CD1c-positive myeloid dendritic cell (primary cell): ENCODE measurements at regions not wholly inside any gene's neighbourhood (a gene's known extent, or its start where the extent isn't known, plus 50 kb on each side); places are given as distances from the start of the nearest gene placed in this dataset.
"Not testable (repeated sequence)": the region's sequence is repeated elsewhere in the genome, so short reads cannot be mapped to it uniquely, and the experiment has no call there.

ENCODE experiments used
- DNase-seq: peaks from one replicate; pipeline ENCODE4 v3.0.0-alpha.2; 2016; ENCODE audit errors: extremely low spot score

DNA sequence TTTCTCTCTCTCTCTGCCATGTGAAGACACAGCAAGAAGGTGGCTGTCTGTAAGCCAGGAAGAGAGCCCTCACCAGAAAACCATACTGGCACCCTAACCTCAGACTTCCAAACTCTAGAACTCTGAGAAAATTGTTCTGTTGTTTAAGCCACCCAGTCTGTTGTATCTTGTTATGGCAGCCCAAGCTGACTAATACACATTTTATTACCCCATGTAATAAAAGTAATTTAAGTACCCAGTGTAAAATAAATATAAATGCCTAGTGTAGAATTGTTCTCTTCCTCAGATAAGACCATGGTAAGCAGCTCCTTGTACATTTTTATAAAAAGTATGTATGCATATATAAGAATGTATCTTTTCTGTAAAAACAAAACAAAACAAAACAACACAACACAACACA, 119.7 kb downstream of the DTL start:
- DNase-seq, result no peak

DNA sequence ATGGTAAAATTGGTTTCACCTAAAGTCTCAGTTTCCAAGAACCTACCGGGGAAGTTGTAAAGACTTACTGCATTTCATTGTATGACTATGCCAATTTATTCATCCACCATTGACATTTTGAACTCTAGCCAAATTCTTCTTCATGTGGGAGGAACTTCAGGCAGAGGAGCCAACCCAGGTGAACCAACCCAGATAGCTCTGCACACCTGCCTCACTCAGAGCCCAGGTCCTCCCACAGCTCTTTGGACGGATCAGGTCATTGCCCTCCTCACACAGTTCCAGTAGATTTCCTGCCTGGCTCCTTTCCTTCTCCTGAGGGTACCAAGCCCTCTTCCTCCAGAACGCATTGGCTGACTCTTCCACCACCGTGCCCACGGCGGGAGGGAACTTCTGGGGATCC, 121.7 kb downstream of the DTL start:
- DNase-seq, result no peak

DNA sequence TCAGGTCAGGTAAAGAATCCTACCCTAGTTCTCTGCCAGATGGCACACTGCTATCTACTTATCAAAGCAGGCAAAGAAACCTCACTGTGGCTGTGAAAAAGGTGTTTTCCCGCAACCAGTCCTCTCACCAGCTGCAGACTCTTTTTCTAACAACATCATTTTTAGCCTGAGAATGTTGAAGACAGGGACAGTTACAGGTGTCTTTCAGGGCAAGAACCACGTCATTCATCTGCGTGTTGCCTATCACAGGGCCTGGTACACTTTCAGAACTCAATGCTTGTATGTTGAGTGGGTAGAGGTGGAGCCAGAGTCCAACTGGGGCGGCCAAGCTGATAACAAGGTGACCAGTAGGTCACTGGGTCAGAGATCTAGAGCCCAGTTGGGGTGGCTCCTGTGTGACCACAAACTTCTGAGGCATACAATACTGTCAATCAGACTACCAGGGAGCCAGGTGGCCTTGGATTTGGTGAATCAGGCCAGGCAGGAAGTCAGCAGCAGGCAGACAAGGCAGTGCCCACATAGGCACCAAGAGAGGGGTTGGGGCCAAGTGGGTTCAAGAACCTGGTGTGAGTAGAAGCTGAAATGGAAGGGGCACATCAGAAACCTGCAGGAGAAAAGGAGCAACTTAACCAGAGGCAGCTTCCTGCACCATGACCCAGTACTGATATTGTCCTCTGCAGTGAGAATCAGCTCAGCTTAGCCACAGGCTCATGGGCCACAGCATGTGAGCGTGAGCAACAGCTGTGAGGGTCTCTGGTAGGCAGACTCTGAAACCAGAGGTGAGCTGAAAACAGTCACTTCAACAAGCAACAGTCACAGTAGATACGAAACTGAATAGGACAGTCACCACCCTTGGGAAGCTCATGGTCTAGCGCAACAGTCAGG, 123.6 kb downstream of the DTL start:
- no peak for DNase-seq

DNA sequence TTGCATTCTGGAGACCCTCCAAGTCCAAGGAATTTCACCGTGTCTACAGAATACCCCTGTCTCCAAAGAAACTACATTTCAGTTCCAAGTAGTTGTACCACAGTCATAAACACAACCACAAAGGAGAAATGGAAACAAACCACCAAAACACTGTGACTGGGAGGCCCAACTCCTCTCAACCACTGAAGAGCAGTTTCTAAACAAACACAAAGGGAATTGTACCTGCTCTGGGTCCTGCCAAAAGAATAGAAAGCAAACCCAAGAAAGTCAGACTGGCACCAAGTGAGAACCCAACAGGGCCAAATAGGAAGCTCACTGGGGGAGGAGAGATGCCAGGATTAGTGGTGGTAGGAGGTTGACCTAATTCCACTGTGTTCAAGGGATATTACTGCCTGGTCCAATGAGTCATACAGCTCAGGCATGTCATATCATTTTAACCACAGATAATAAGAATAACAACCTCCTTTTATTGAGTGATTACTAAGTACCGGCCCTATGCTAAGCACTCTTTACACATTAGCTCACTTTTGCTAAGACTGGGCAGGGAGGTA, 123.9 kb upstream of the PPP2R5A start:
- no peak for DNase-seq

DNA sequence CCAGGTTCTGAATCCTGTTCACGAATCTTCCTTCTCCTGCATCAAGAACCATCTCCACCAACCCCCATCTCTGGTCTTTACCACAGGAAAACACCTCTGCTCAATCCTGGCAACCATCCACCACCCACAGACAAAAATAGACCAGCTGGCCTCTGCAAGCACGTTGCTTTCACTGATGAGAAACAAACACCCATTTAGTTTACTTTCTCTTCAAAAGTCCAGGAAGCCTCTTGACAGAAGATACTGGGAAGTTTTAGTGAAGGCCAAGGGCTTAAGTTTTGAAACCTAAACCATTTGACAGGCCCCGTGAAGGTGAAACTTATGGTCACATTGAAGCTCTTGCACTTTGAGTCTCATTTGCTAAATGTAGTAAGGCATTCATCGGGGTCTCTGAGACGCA, 122.6 kb upstream of the PPP2R5A start:
- no peak for DNase-seq

DNA sequence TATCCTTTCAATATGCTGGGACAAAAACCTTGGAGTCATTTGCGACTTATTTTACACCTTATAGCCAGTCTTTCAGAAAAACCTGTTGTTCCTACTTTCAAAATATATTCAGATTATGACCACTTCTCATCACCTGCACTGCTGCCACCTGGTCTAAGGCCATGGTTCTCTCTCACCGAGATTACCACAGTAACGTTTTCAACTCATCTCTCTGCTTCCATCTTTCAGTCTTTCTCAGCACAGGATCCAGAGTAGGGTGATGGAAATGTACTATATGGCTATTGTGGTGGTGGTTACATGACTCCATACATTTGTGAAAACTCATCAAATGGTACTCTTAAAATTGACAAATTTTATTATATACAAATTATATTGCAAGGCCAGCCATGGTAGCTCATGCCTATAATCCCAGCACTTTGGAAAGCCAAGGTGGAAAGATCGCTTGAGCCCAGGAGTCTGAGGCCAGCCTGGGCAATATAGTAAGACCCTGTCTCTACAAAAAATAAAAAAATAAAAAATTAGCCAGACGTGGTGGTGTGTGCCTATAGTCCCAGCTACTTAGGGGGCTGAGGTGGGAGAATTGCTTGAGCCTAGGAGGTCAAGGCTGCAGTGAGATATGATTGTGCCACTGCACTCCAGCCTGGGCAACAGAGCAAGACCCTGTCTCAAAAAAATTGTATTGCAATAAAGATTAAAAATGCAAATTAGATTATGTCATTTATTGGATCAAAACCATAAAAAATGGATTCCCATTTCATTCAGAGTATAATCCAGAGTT, 120.9 kb upstream of the PPP2R5A start:
- no peak for DNase-seq

DNA sequence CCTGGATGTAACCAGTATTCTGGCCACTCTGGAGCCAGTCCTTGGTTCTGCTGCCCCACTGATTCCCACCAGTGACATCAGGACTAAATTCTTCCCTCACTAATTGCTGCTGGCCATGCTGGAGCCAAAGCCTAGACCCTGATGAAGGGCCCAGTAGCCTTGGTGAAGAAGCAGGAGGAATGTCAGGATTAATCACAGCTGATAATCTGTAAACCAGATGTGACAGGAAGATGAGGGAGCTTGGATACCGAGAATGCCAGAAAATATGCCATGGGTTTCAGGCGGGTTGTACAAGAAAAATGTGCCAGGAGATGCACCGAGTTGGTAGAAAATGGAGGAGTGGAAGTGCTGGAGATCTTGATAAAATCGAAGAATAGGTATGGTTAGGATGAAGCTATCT, 119.0 kb upstream of the PPP2R5A start:
- no peak for DNase-seq

DNA sequence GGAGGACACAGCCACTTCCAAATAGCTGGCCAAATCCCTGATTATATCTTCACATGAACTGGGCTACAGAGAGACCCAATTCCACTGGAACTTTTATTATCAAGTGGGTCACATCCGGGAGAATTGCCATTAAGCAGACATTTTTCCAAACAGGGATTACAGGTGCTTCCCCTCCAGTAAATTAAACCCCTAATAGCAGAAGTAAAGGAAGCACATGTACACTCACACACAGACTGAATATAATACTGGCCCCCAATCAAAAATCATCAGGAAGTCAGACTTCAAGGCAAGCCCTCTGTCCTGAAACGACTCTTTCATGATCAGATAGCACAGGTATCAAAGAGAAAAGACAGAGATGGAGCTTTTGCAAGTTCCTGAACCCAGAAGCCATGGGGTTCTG, 118.6 kb upstream of the PPP2R5A start:
- no peak for DNase-seq

DNA sequence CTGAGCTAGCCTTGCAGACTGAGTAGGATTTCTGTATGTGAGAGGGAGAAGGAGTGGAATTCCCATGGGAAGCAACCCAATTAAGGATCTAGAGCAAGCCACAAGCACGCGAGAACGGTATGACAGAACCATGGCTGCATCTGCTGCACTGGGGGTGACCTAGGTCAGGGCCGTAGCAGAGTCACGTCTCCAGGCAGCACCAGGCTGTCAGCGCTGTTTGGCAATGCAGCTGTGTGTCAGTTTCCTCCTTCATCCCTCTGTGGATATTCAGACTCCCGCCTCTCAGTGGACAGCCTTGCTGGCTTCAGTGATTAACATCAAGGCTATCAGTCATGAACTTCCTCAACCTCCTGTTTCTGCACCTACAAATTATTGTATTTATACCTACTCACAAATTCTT, 118.1 kb upstream of the PPP2R5A start:
- DNase-seq, result no peak

DNA sequence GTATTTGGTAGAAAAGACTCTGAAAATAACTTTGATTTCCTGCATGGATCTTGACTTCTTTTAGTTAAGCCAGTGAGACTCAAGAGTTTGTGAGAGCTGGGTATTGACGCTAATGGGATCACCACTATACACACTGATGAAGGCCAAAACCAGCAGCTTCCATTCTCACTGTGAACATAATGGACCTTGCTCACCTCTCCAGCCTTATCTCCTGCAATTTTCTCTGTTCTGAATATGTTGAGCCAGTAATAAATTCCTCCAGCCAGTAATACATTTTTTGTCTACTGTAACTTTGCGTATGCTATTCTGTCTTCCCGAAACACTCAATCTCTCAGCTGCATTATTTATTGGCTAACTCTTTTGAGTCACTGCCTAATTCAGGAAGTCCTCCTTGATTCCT, 111.6 kb upstream of the PPP2R5A start:
- DNase-seq, result no peak

DNA sequence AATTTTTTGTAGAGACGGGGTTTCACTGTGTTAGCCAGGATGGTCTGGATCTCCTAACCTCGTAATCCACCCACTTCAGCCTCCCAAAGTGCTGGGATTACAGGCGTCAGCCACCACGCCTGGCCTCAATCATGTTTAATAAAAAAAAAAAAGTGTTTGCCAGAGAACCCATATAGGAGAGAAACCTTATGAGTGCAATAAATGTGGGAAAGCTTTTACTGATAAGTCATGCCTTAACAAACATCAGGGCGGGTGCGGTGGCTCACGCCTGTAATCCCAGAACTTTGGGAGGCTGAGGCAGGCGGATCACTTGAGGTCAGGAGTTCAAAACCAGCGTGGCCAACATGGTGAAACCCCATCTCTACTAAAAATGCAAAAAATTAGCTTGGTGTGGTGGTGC, 110.9 kb upstream of the PPP2R5A start:
- not testable (repeated sequence) for DNase-seq

DNA sequence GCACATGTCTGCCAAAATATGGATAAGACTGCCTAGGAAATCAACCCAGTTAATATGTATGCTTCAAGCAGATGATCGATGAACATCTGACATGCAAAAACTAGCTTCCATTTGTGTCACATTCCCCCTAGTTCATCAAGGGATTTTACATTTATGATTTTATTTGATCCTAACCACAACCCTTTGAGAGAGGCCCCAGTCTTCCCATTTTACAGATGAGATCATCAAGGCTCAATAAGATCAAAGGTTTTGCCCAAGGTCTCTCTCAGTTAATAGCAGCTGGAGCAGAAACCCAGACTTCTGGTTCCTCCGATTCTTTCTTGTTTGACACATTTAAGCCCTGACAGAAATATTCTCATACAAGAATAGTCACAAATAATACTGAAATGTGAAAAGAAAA, 107.7 kb upstream of the PPP2R5A start:
- DNase-seq, result no peak

DNA sequence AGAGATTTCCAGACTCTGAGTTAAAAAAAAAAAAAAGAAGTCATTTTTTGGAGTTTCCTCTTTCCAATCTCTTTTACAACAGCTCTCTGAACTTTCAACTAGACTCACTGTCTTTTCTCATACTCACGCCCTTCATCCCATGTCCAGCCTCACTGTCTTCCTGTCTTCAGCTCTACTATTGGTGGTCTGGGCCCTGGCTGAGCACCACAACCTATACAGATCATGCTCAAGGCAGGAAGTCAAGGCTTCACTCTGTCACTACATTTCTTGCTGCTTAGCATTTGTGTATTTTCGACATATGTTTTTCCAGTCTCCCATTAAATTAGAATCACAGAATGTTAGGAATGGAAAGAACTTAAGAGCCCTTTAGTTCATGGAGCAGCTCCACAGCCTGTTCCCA, 106.4 kb upstream of the PPP2R5A start:
- no peak for DNase-seq

DNA sequence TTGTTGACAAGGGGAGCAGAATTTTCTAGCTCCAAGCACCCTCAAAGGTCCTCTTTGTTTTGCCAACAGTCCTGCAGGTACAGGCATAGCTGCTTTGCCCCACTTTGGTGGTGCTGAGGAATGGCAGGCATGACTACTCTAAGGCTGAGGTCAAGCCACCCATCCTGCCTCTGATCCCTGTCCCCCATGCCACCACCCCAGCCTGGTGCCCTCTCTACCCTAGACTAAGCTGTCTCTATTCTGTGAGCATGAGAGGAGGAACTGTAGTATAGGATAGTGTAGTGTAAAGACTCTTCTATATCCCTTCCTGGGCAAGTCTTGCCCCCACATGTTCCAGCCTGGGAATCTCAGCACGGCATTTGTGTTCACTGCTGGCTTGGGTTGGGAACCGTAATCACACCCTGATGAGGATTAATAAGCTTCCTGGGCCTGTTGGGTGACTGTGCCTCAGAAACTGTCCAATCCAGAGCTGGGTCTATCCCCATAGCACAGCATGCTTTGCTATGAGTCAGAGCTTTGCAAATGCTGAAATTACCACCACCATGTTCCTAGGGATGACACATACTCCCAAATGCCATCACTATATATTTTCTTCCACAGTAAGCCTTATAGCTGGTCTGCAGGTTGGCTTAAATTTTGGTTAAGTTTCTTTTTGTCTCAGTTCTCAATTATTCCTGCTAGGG, 105.7 kb upstream of the PPP2R5A start:
- no peak for DNase-seq

DNA sequence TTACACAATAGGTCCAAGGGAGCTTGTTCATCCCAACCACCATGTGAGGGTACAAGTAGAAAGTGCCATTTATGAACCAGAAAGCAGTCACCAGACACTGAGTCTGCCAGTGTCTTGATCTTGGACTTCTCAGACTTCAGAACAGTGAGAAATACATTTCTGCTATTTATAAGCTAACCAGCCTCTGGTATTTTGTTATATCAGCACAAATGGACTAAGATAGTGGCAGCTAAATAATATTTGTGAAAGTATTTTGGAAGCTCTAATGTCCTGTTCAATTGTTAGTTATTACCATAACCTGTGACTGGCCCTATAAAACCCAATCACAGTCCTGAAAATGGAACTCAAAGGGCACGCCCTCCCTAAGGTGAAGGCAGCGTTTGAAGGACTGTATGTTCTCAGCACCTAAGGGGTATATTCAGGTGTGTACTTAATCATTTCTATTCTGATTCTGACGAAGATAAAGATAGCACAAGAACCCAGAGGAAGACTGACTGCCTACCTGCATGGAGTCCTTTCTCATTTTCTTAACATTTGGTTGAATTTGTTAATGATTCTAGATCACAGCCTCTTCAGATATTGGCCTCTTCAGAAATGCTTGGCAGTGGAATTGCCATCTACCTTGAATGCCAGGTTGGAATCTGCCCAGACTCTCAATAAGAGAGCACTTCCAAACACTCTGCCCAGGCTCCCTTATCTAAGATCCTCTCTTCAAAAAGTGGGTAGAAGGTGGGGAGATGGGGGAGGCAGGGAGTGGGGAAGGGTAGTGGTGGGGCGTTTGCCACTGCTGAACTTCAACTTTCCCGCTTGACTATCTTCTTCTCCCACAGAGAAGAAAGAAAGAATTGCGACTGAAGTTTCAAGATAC, 104.0 kb upstream of the PPP2R5A start:
- DNase-seq, result no peak

DNA sequence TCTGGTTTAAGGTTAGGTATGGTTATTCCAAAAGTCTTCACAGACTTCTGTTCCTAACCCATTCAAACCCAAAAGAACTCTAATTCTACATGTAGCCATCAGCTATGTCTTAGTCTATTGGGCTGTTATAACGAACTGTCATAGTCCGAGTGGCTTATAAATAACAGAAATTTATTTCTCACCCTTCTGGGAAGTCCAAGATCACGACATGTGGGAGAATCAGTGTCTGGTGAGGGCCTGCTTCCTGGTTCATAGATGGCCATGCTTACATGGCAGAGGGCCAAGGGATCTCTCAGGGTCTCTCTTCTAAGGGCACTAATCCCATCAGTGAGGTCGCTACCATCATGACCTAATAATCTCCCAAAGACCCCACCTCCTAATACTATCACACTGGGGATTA, 103.0 kb upstream of the PPP2R5A start:
- DNase-seq, result no peak

DNA sequence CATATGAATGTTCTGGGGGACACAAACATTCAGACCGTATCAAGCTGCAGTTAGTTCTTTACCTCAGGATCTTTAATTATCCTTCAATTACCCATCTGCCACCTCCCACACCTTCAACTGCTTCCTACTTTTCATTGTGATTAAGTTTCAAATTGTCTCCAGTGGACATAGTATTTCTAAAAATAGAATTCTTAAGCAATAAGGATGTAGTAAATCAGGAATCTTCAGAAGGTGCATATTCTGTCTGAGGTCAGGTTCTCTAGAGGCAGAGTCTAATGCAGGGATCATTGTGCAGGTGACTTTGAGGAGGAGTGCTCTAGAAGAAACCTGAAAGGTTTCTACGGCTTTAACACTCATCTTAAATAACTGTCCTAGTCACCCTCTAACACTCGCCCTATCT, 102.6 kb upstream of the PPP2R5A start:
- DNase-seq, result no peak

DNA sequence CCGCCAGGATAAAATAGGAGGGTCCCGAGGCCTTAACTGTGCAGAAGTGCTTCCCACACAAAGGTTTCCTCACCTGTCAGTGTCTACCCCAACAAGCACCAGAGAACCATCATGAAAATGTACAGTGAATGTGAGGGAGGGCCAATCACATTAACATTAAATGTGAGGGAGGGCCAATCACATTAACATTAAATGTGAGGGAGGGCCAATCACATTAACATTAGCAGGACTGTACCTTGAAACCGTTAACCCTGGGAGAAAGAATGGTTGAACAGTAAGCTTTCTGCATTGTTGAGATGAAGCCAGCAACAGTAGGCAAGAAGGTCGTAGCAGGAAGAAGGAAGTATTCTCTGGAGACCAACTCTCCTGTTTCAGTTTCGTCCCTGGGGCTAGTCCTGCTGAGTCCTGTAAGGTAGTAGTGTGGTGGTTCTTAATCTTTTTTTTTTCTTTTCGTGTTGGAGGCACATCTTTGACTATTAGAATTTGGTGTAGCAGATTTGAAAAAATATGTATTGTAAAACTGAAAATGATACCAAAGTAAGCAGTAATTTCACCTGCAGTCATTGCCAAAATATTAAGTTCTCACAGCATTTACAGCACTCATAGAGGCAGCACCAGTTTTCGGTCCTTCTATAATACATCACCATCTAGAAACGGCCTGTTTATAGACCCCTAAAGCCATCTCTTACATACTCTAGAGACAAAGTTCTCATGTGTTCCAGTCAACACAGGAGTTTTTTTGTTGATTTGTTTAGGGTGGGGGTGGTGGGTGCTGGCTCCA, 98.6 kb upstream of the PPP2R5A start:
- peak; percentile 22 for DNase-seq

DNA sequence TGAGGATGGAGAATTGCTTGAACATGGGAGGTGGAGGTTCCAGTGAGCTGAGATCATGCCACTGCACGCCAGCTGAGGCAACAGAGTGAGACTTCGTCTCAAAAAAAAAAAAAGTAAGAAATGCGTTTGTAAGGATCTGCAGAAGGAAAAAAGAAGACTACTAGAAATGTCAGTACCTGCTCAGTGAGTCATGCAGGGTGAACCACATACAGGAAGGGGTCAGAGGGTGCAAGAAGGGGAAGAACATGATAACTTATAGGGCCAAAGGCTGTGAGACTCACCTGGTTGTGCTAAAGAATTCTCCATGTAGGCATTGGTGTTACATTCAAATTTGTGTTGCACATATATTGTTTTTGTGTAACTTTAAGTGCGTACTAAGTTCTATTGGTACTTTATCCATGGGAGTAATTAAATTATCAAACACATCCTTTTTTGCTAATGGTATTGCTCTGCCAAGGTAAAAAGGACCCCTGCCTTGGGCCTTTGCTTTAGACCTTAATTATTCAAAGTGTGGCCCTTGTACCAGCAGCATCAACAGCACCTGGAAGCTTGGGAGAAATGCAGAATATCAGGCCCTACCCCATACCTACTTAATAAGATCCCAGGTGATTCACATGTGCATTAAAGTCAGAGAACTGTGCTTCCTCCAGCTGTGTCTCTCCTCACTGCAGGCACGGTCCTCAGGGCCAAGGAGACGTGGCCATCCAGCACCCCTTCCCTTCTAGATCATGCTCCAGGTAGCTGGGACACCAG, 96.4 kb upstream of the PPP2R5A start:
- DNase-seq, result no peak

DNA sequence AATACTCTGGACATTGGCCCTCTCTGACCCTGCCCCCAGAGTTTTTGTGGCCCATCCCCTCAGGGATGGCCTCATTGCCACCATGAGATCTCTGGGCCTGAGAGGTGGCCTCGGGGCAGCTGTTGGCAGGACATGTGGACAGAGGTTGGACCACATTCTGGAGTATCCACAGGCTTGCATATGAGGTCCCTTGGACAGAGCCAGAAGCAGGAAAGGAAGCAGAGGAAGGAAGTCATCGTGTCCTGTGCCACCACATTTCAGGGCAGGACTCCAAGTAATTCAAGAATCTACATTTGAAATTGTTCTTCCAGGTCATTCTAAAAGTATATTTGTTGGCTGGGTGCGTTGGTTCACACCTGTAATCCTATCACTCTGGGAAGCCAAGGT, 95.9 kb upstream of the PPP2R5A start:
- DNase-seq, result no peak
